ENCODE measurements at regions not wholly inside any gene's neighbourhood (a gene's known extent, or its start where the extent isn't known, plus 50 kb on each side); places are given as distances from the start of the nearest gene placed in this dataset.
"Not testable (repeated sequence)": the region's sequence is repeated elsewhere in the genome, so short reads cannot be mapped to it uniquely, and the experiment has no call there.

DNA sequence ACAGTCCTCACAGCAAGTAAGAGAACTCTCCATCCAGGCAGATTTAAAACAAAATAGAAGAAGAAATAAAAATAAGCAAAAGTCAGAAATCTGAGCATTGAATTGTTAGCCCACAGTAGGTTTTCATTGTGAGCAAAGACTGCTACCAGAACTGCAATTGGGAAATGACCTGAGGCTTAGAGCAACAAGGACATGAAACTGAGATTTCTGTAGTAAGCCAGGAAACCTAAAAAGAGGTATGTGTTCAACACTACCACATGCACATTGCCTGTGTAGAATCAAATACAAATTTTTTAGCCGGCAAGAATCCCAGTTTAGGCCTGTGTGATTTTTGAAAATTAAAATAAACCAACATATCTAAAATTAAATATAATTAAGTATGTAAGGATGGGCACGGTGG is 928.4 kb upstream of the WWC1 start:
- 88 to 94% methylated on average over 2 of the region's 2 CpGs for WGBS, 2 donors
- no peak overlapping the region for H3K4me3 ChIP-seq (ENCODE audit: low read depth in 1 of 2, low read length in 2 of 2)
- no peaks in the 10 kb centered on the region for H3K27me3 ChIP-seq (ENCODE audit: control insufficient read depth in 1 of 2, insufficient read depth in 2 of 2, low read length in 2 of 2)
- no peaks in the 10 kb centered on the region for H3K9me3 ChIP-seq (ENCODE audit: control insufficient read depth in 2 of 2, insufficient read depth in 1 of 2, low read depth in 1 of 2, low read length in 1 of 2)
- H3K36me3 ChIP-seq (ENCODE audit: control insufficient read depth in 2 of 2, insufficient read depth in 2 of 2, low read length in 1 of 2): no peaks in the 10 kb centered on the region
- H3K4me1 ChIP-seq (ENCODE audit: control insufficient read depth in 2 of 2, insufficient read depth in 2 of 2, low read length in 1 of 2): no peaks in the 10 kb centered on the region
- H3K27ac ChIP-seq (ENCODE audit: low read depth in 2 of 2, low read length in 1 of 2): no peak overlapping the region

- Histone ChIP-seq H3K36me3 (ENCODE audit: control insufficient read depth in 2 of 2, insufficient read depth in 2 of 2, low read length in 1 of 2) (no peaks in the 10 kb centered on the region), H3K9me3 (ENCODE audit: control insufficient read depth in 2 of 2, insufficient read depth in 1 of 2, low read depth in 1 of 2, low read length in 1 of 2) (no peaks in the 10 kb centered on the region), H3K4me3 (ENCODE audit: low read depth in 1 of 2, low read length in 2 of 2) (no peak overlapping the region), H3K4me1 (ENCODE audit: control insufficient read depth in 2 of 2, insufficient read depth in 2 of 2, low read length in 1 of 2) (no peaks in the 10 kb centered on the region), H3K27me3 (ENCODE audit: control insufficient read depth in 1 of 2, insufficient read depth in 2 of 2, low read length in 2 of 2) (no peaks in the 10 kb centered on the region), H3K27ac (ENCODE audit: low read depth in 2 of 2, low read length in 1 of 2) (no peak overlapping the region)
- 83 to 85% methylated on average over 17 of the region's 17 CpGs for WGBS, 2 donors
Measured at GRCh38 chr5:167375125-167375524, 916.3 kb upstream of the WWC1 start.

GRCh38 chr5:167378894-167379723 is 912.3 kb upstream of the WWC1 start:
- no peaks in the 10 kb centered on the region for H3K27me3 ChIP-seq (ENCODE audit: control insufficient read depth in 1 of 2, insufficient read depth in 2 of 2, low read length in 2 of 2)

DNA sequence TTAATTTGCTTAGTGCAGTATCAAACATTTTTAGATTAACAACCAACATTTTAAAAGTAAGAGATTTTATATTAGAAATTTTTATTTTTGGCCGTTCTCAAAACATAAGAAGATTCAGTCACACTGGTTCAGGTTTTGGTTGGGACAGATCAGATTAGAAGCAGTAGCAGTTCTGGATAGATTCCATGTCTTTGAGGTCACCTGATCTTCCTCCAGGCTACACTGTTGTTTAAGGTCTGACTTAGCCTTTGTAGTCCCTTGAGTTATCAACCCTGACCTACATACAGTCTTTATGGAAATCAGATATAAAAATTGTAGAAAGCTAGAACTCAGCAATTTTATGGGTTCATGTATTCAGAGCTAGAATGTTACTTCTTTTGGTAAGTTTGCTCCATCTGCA is 910.0 kb upstream of the WWC1 start:
- Histone ChIP-seq H3K27ac (ENCODE audit: low read depth in 2 of 2, low read length in 1 of 2) (no peak overlapping the region), H3K9me3 (ENCODE audit: control insufficient read depth in 2 of 2, insufficient read depth in 1 of 2, low read depth in 1 of 2, low read length in 1 of 2) (no peaks in the 10 kb centered on the region), H3K27me3 (ENCODE audit: control insufficient read depth in 1 of 2, insufficient read depth in 2 of 2, low read length in 2 of 2) (no peaks in the 10 kb centered on the region), H3K4me1 (ENCODE audit: control insufficient read depth in 2 of 2, insufficient read depth in 2 of 2, low read length in 1 of 2) (no peaks in the 10 kb centered on the region), H3K36me3 (ENCODE audit: control insufficient read depth in 2 of 2, insufficient read depth in 2 of 2, low read length in 1 of 2) (no peaks in the 10 kb centered on the region), H3K4me3 (ENCODE audit: low read depth in 1 of 2, low read length in 2 of 2) (no peak overlapping the region)
- WGBS, 2 donors: 52 to 78% methylated on average over 1 of the region's 1 CpG

More at GRCh38 chr5:167378894-167379723, 912.3 kb upstream of the WWC1 start:
- H3K9me3 ChIP-seq (ENCODE audit: control insufficient read depth in 2 of 2, insufficient read depth in 1 of 2, low read depth in 1 of 2, low read length in 1 of 2): no peaks in the 10 kb centered on the region
- WGBS, 2 donors: 46 to 59% methylated on average over 9 of the region's 9 CpGs
- H3K4me1 ChIP-seq (ENCODE audit: control insufficient read depth in 2 of 2, insufficient read depth in 2 of 2, low read length in 1 of 2): no peaks in the 10 kb centered on the region
- H3K27ac ChIP-seq (ENCODE audit: low read depth in 2 of 2, low read length in 1 of 2): no peak overlapping the region
- no peak overlapping the region for H3K4me3 ChIP-seq (ENCODE audit: low read depth in 1 of 2, low read length in 2 of 2)
- no peaks in the 10 kb centered on the region for H3K36me3 ChIP-seq (ENCODE audit: control insufficient read depth in 2 of 2, insufficient read depth in 2 of 2, low read length in 1 of 2)

DNA sequence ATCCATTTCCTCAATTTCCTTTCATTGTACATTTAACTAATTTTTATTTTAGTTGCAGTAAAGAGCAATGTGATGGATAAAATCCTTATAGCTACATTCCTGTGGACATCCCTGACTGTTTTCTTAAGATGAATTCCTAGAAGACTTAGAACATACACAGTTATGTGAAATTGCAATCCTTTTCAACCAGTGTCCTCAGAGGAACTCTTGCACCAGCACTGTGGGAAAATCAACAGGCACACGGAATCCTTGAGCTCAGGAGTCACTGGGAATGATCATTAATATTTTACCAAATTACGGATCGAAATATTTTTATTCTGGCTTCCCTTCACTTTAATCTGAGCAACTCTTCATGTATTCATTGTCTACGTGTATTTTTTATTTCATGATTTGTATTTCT is 901.9 kb upstream of the WWC1 start:
- Histone ChIP-seq H3K4me3 (ENCODE audit: low read depth in 1 of 2, low read length in 2 of 2) (no peak overlapping the region), H3K27ac (ENCODE audit: low read depth in 2 of 2, low read length in 1 of 2) (no peak overlapping the region), H3K27me3 (ENCODE audit: control insufficient read depth in 1 of 2, insufficient read depth in 2 of 2, low read length in 2 of 2) (no peaks in the 10 kb centered on the region), H3K9me3 (ENCODE audit: control insufficient read depth in 2 of 2, insufficient read depth in 1 of 2, low read depth in 1 of 2, low read length in 1 of 2) (no peaks in the 10 kb centered on the region), H3K4me1 (ENCODE audit: control insufficient read depth in 2 of 2, insufficient read depth in 2 of 2, low read length in 1 of 2) (no peaks in the 10 kb centered on the region), H3K36me3 (ENCODE audit: control insufficient read depth in 2 of 2, insufficient read depth in 2 of 2, low read length in 1 of 2) (no peaks in the 10 kb centered on the region)
- 78 to 90% methylated on average over 4 of the region's 4 CpGs for WGBS, 2 donors

- H3K9me3 ChIP-seq (ENCODE audit: control insufficient read depth in 2 of 2, insufficient read depth in 1 of 2, low read depth in 1 of 2, low read length in 1 of 2); H3K27me3 ChIP-seq (ENCODE audit: control insufficient read depth in 1 of 2, insufficient read depth in 2 of 2, low read length in 2 of 2); H3K27ac ChIP-seq (ENCODE audit: low read depth in 2 of 2, low read length in 1 of 2); H3K4me1 ChIP-seq (ENCODE audit: control insufficient read depth in 2 of 2, insufficient read depth in 2 of 2, low read length in 1 of 2); H3K4me3 ChIP-seq (ENCODE audit: low read depth in 1 of 2, low read length in 2 of 2); H3K36me3 ChIP-seq (ENCODE audit: control insufficient read depth in 2 of 2, insufficient read depth in 2 of 2, low read length in 1 of 2): not testable (repeated sequence)
- WGBS, 2 donors: 80 to 81% methylated on average over 4 of the region's 4 CpGs
Measured at GRCh38 chr5:167391286-167391685, 900.2 kb upstream of the WWC1 start.

DNA sequence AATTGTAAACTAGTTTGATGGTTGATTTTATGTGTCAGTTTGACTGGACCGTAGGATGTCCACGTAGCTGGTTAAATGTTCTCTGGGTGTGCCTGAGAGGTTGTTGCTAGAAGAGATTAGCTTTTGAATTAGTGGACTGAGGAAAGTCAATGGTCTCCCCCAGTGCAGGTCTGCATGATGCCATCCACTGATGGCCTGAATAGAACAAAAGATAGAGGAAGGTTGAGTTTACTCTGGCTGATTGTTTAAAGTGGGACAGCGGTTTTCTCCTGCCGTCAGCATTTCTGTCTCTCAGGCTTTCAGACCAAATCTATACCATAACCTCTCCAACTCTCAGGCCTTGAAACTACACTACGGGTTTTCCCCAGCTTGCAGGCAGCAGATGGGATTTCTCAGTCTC is 899.2 kb upstream of the WWC1 start:
- 76 to 78% methylated on average over 5 of the region's 5 CpGs for WGBS, 2 donors
- H3K4me3 ChIP-seq (ENCODE audit: low read depth in 1 of 2, low read length in 2 of 2): no peak overlapping the region
- H3K36me3 ChIP-seq (ENCODE audit: control insufficient read depth in 2 of 2, insufficient read depth in 2 of 2, low read length in 1 of 2): no peaks in the 10 kb centered on the region
- no peak overlapping the region for H3K27ac ChIP-seq (ENCODE audit: low read depth in 2 of 2, low read length in 1 of 2)
- no peaks in the 10 kb centered on the region for H3K27me3 ChIP-seq (ENCODE audit: control insufficient read depth in 1 of 2, insufficient read depth in 2 of 2, low read length in 2 of 2)
- no peaks in the 10 kb centered on the region for H3K9me3 ChIP-seq (ENCODE audit: control insufficient read depth in 2 of 2, insufficient read depth in 1 of 2, low read depth in 1 of 2, low read length in 1 of 2)
- H3K4me1 ChIP-seq (ENCODE audit: control insufficient read depth in 2 of 2, insufficient read depth in 2 of 2, low read length in 1 of 2): no peaks in the 10 kb centered on the region

GRCh38 chr5:167393358-167393757 is 898.1 kb upstream of the WWC1 start:
- Histone ChIP-seq H3K4me1 (ENCODE audit: control insufficient read depth in 2 of 2, insufficient read depth in 2 of 2, low read length in 1 of 2) (no peaks in the 10 kb centered on the region), H3K36me3 (ENCODE audit: control insufficient read depth in 2 of 2, insufficient read depth in 2 of 2, low read length in 1 of 2) (no peaks in the 10 kb centered on the region), H3K4me3 (ENCODE audit: low read depth in 1 of 2, low read length in 2 of 2) (no peak overlapping the region), H3K9me3 (ENCODE audit: control insufficient read depth in 2 of 2, insufficient read depth in 1 of 2, low read depth in 1 of 2, low read length in 1 of 2) (no peaks in the 10 kb centered on the region), H3K27me3 (ENCODE audit: control insufficient read depth in 1 of 2, insufficient read depth in 2 of 2, low read length in 2 of 2) (no peaks in the 10 kb centered on the region), H3K27ac (ENCODE audit: low read depth in 2 of 2, low read length in 1 of 2) (no peak overlapping the region)

DNA sequence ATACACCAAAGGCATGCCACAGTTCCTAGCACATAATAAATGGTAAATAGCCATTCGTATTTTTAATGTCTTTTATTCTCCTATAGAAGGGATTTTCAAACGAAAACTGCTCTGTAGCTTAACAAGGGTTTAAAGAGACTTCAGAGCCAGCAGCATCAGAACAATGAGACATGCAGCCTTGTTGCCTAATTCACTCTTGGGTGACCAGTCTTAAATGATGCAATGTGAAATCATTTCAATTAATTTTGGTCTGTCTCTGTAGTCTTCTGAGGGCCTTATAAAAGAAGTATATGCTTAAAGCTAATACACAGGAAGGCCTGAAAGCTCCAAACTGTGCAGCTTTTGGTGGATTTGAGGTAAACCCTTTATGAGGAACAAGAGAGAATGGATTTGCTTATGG is 888.8 kb upstream of the WWC1 start:
- 52 to 57% methylated on average over 2 of the region's 2 CpGs for WGBS, 2 donors
- Histone ChIP-seq H3K4me3 (ENCODE audit: low read depth in 1 of 2, low read length in 2 of 2) (no peak overlapping the region), H3K4me1 (ENCODE audit: control insufficient read depth in 2 of 2, insufficient read depth in 2 of 2, low read length in 1 of 2) (no peaks in the 10 kb centered on the region), H3K9me3 (ENCODE audit: control insufficient read depth in 2 of 2, insufficient read depth in 1 of 2, low read depth in 1 of 2, low read length in 1 of 2) (no peaks in the 10 kb centered on the region), H3K27me3 (ENCODE audit: control insufficient read depth in 1 of 2, insufficient read depth in 2 of 2, low read length in 2 of 2) (no peaks in the 10 kb centered on the region), H3K36me3 (ENCODE audit: control insufficient read depth in 2 of 2, insufficient read depth in 2 of 2, low read length in 1 of 2) (no peaks in the 10 kb centered on the region), H3K27ac (ENCODE audit: low read depth in 2 of 2, low read length in 1 of 2) (no peak overlapping the region)

GRCh38 chr5:167406513-167406912 is 884.9 kb upstream of the WWC1 start:
- H3K9me3 ChIP-seq (ENCODE audit: control insufficient read depth in 2 of 2, insufficient read depth in 1 of 2, low read depth in 1 of 2, low read length in 1 of 2): no peaks in the 10 kb centered on the region

More at GRCh38 chr5:167406513-167406912, 884.9 kb upstream of the WWC1 start:
- Histone ChIP-seq H3K27ac (ENCODE audit: low read depth in 2 of 2, low read length in 1 of 2) (no peak overlapping the region), H3K36me3 (ENCODE audit: control insufficient read depth in 2 of 2, insufficient read depth in 2 of 2, low read length in 1 of 2) (no peaks in the 10 kb centered on the region), H3K4me1 (ENCODE audit: control insufficient read depth in 2 of 2, insufficient read depth in 2 of 2, low read length in 1 of 2) (no peaks in the 10 kb centered on the region), H3K4me3 (ENCODE audit: low read depth in 1 of 2, low read length in 2 of 2) (no peak overlapping the region), H3K27me3 (ENCODE audit: control insufficient read depth in 1 of 2, insufficient read depth in 2 of 2, low read length in 2 of 2) (no peaks in the 10 kb centered on the region)
